ENCODE measurements at regions not wholly inside any gene's neighbourhood (a gene's known extent, or its start where the extent isn't known, plus 50 kb on each side); places are given as distances from the start of the nearest gene placed in this dataset.

DNA sequence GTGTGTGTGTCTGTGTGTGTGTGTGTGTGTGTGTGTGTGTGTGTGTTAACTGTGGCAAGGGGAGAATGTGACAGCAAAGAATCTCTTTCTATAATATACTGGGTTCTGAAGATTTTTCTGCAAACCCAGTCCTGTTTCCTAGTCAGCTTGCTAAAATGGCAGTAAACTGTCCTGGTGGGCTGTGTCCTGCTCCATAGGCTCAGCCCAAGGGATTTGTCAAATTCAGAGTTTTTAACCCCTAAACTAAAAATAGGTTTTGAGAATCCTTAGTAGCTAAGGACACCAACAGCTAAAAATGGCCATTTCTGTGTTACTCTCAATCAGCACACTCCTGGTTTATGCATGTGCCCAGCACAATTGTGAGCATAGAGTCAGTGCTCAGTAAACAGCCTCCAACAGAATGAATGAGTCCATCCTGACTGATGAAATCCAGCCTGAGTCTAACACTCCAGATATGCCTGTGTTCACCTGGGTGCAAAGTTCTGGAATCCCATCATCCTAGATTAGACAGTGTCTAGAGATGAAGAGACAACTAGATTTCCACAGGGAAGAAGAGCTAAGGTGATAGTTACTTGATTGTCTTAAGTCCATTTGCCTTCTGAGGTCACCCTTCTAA is 192.6 kb downstream of the TTC6 start (continued):
- TF ChIP-seq, protein P1, sequence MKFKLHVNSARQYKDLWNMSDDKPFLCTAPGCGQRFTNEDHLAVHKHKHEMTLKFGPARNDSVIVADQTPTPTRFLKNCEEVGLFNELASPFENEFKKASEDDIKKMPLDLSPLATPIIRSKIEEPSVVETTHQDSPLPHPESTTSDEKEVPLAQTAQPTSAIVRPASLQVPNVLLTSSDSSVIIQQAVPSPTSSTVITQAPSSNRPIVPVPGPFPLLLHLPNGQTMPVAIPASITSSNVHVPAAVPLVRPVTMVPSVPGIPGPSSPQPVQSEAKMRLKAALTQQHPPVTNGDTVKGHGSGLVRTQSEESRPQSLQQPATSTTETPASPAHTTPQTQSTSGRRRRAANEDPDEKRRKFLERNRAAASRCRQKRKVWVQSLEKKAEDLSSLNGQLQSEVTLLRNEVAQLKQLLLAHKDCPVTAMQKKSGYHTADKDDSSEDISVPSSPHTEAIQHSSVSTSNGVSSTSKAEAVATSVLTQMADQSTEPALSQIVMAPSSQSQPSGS (CRISPR knock-in tag; IDR thresholded peaks at IDR 0.05) = peak; percentile 80
- TF ChIP-seq SSRP1 (CRISPR knock-in tag; IDR thresholded peaks at IDR 0.05) (peak; percentile 89), NCOA5 (CRISPR knock-in tag; IDR thresholded peaks at IDR 0.05) (no peak), FOXJ3 (CRISPR knock-in tag; IDR thresholded peaks at IDR 0.05; ENCODE audit: borderline replicate concordance) (peak; percentile 86), SIX1 (CRISPR knock-in tag; IDR thresholded peaks at IDR 0.05; ENCODE audit: borderline replicate concordance) (peak; percentile 13; the same call in 1 of the 2 replicates), ZNF772 (CRISPR knock-in tag; IDR thresholded peaks at IDR 0.05) (0 out of 2 replicates have a peak, but pooled peaks have one; percentile 44), SALL1 (CRISPR knock-in tag; IDR thresholded peaks at IDR 0.05) (peak; percentile 97), ZNF615 (CRISPR knock-in tag; IDR thresholded peaks at IDR 0.05; ENCODE audit: borderline replicate concordance) (no peak), RORA (CRISPR knock-in tag; IDR thresholded peaks at IDR 0.05) (no peak), HNF4G (IDR thresholded peaks at IDR 0.05; ENCODE audit: borderline replicate concordance, low read depth, low read length) (peak; percentile 86), HNF4G (CRISPR knock-in tag; IDR thresholded peaks at IDR 0.05; ENCODE audit: borderline replicate concordance, low read depth) (peak; percentile 87), ZNF12 (CRISPR knock-in tag; IDR thresholded peaks at IDR 0.05) (peak; percentile 91; the same call in 1 of the 2 replicates), ZNF607 (CRISPR knock-in tag; IDR thresholded peaks at IDR 0.05; ENCODE audit: borderline replicate concordance) (peak; percentile 67; the same call in 1 of the 2 replicates), LCORL (IDR thresholded peaks at IDR 0.05) (no peak), LCORL (CRISPR knock-in tag; IDR thresholded peaks at IDR 0.05) (peak; percentile 89), BORCS8-MEF2B (CRISPR knock-in tag; IDR thresholded peaks at IDR 0.05) (no peak), NAIF1 (CRISPR knock-in tag; IDR thresholded peaks at IDR 0.05; ENCODE audit: borderline replicate concordance) (peak; percentile 30; the same call in 1 of the 2 replicates), DNMT3B (CRISPR knock-in tag; conservative IDR thresholded peaks at IDR 0.05) (peak; percentile 94; the same call in 1 of the 2 replicates), NR3C1 (CRISPR knock-in tag; IDR thresholded peaks at IDR 0.05) (no peak), NFRKB (IDR thresholded peaks at IDR 0.05) (no peak), FOXK2 (IDR thresholded peaks at IDR 0.05) (peak; percentile 56; the same call in 1 of the 2 replicates), U2AF2 (IDR thresholded peaks at IDR 0.05; ENCODE audit: low read depth, low read length) (no peak), RARA (CRISPR knock-in tag; IDR thresholded peaks at IDR 0.05) (peak; percentile 81), HNF4A (CRISPR knock-in tag; IDR thresholded peaks at IDR 0.05) (peak; percentile 99), SAP130 (CRISPR knock-in tag; IDR thresholded peaks at IDR 0.05; ENCODE audit: low read depth) (peak; percentile 87), REPIN1 (CRISPR knock-in tag; IDR thresholded peaks at IDR 0.05; ENCODE audit: borderline replicate concordance, low read depth) (peak; percentile 62; the same call in 1 of the 2 replicates), ZNF564 (CRISPR knock-in tag; IDR thresholded peaks at IDR 0.05) (no peak), ASH2L (IDR thresholded peaks at IDR 0.05; ENCODE audit: insufficient read length, low read depth, low read length) (peak; percentile 45), ZNF652 (CRISPR knock-in tag; IDR thresholded peaks at IDR 0.05; ENCODE audit: borderline replicate concordance, low read depth) (peak; percentile 60; the same call in 1 of the 2 replicates), ZNF558 (CRISPR knock-in tag; IDR thresholded peaks at IDR 0.05; ENCODE audit: borderline replicate concordance) (no peak), ZNF232 (CRISPR knock-in tag; IDR thresholded peaks at IDR 0.05; ENCODE audit: borderline replicate concordance) (no peak; the same call in 1 of the 2 replicates), POGZ (CRISPR knock-in tag; IDR thresholded peaks at IDR 0.05) (peak; percentile 97)
